Stomach (tissue), 8 donors: ENCODE measurements at regions not wholly inside any gene's neighbourhood (a gene's known extent, or its start where the extent isn't known, plus 50 kb on each side); places are given as distances from the start of the nearest gene placed in this dataset.

ENCODE experiments used
- DNase-seq, 2 donors: peaks; one replicate each; pipeline versions ENCODE4 v3.0.0 to v3.0.0-alpha.2; 2013 to 2019
- H3K27ac ChIP-seq, 5 donors: fragments of 200-600 bp in 4 of 5; sonication (generic) in 4 of 5; one replicate each; pipeline ENCODE4 v1.5.1; 2013 to 2019; ENCODE audit warnings: mild to moderate bottlenecking in 1 of 5, moderate library complexity in 1 of 5
- H3K27me3 ChIP-seq, 3 donors: fragments of 200-600 bp; sonication (generic); one replicate each; pipeline ENCODE4 v1.5.1; 2017 to 2019; ENCODE audit warnings: mixed run types in 1 of 3
- H3K36me3 ChIP-seq, 4 donors: fragments of 200-600 bp; sonication (generic); 1 replicate in 3 of 4; 2 replicates in 1 of 4; pipeline ENCODE4 v1.5.1; 2016 to 2019
- H3K4me1 ChIP-seq, 4 donors: fragments of 200-600 bp; sonication (generic); one replicate each; pipeline ENCODE4 v1.5.1; 2016 to 2019
- H3K4me3 ChIP-seq, 4 donors: fragments of 200-600 bp; sonication (generic) in 3 of 4; one replicate each; pipeline ENCODE4 v1.5.1; 2016 to 2019; ENCODE audit warnings: mild to moderate bottlenecking in 1 of 4
- H3K9me3 ChIP-seq, 4 donors: fragments of 200-600 bp; sonication (generic); one replicate each; pipeline ENCODE4 v1.5.1; 2016 to 2019
- CTCF ChIP-seq, 7 experiments: fragments of 450-650 bp in 4 of 7; fragments of 200-600 bp in 3 of 7; sonication (generic) in 3 of 7; IDR thresholded peaks; one replicate each; pipeline ENCODE4 v1.5.1; 2016 to 2019; ENCODE audit warnings: antibody characterized with exemption in 7 of 7, control low read depth in 2 of 7, mild to moderate bottlenecking in 1 of 7
- EP300 ChIP-seq: sonication (generic); formaldehyde crosslinking; IDR thresholded peaks from one replicate; pipeline ENCODE4 v1.6.1; 2017; ENCODE audit warnings: antibody characterized with exemption
- POLR2A ChIP-seq, 4 donors: fragments of 450-650 bp; IDR thresholded peaks; one replicate each; pipeline ENCODE4 v1.6.1; 2016; ENCODE audit warnings: antibody characterized with exemption in 4 of 4, control low read depth in 2 of 4, mild to moderate bottlenecking in 1 of 4, moderate library complexity in 1 of 4
- POLR2AphosphoS5 ChIP-seq, 3 donors: sonication (generic); formaldehyde crosslinking; IDR thresholded peaks; one replicate each; pipeline ENCODE4 v1.6.1; 2016; ENCODE audit warnings: antibody characterized with exemption in 3 of 3
- WGBS, 5 donors: extraction: QIAGEN DNeasy Blood & Tissue Kit in 3 of 5; methylation state at CpG; one replicate each; pipeline versions ENCODE4 v1.1.5 to v1.1.7; 2013 to 2018; 5-methylcytosine and 5-hydroxymethylcytosine counted together
- intact Hi-C: fragments of 100-400 bp; cut with DNase I; formaldehyde crosslinking; loops from one replicate; pipeline ENCODE4 v1.15.1; 2023; ENCODE audit warnings: low total_unique reads
- donor health status: healthy with polysubstance abuse.
- donor health status: Bipolar disorder and iron deficiency.
- donor health status: healthy.

GRCh38 chr9:106775960-106776359, 87.0 kb upstream of the ZNF462 start:
- 84 to 89% (median 85%) methylated on average over 3 of the region's 3 CpGs for WGBS, 5 donors
- no peak for TF ChIP-seq POLR2AphosphoS5 (IDR thresholded peaks at IDR 0.05)
- no peak for TF ChIP-seq EP300
- TF ChIP-seq POLR2A (IDR thresholded peaks at IDR 0.05) = no peak
- no peak for TF ChIP-seq CTCF (IDR thresholded peaks at IDR 0.05)
- no peak overlapping the region for H3K27ac ChIP-seq
- H3K4me3 ChIP-seq = no peak overlapping the region
- H3K36me3 ChIP-seq = no peaks in the 10 kb centered on the region
- H3K4me1 ChIP-seq = no peaks in the 10 kb centered on the region
- no peak for DNase-seq
- no peaks in the 10 kb centered on the region for H3K9me3 ChIP-seq
- no peaks in the 10 kb centered on the region for H3K27me3 ChIP-seq
- intact Hi-C loops = no loop called here

- Histone ChIP-seq H3K27me3 (no peaks in the 10 kb centered on the region), H3K4me3 (no peak overlapping the region), H3K36me3 (no peaks in the 10 kb centered on the region), H3K27ac (no peak overlapping the region), H3K4me1 (no peaks in the 10 kb centered on the region), H3K9me3 (no peaks in the 10 kb centered on the region)
- TF ChIP-seq POLR2A (IDR thresholded peaks at IDR 0.05) (no peak), EP300 (no peak), POLR2AphosphoS5 (IDR thresholded peaks at IDR 0.05) (no peak), CTCF (IDR thresholded peaks at IDR 0.05) (no peak)
- DNase-seq = no peak
- intact Hi-C loops = no loop called here
Measured at GRCh38 chr9:106779796-106780195, 83.2 kb upstream of the ZNF462 start.

- TF ChIP-seq POLR2AphosphoS5 (IDR thresholded peaks at IDR 0.05) (no peak), EP300 (no peak), POLR2A (IDR thresholded peaks at IDR 0.05) (no peak), CTCF (IDR thresholded peaks at IDR 0.05) (no peak)
- H3K36me3 ChIP-seq = no peaks in the 10 kb centered on the region
- WGBS, 5 donors = 81 to 93% (median 88%) methylated on average over 1 of the region's 1 CpG
- intact Hi-C loops = no loop called here
- no peak for DNase-seq
- H3K9me3 ChIP-seq = no peaks in the 10 kb centered on the region
- H3K4me3 ChIP-seq = no peak overlapping the region
- H3K4me1 ChIP-seq = no peaks in the 10 kb centered on the region
- H3K27me3 ChIP-seq = no peaks in the 10 kb centered on the region
- no peak overlapping the region for H3K27ac ChIP-seq
Measured at GRCh38 chr9:106783121-106783520, 79.8 kb upstream of the ZNF462 start.

GRCh38 chr9:106784076-106784475, 78.9 kb upstream of the ZNF462 start:
- no peaks in the 10 kb centered on the region for H3K27me3 ChIP-seq

More at GRCh38 chr9:106784076-106784475, 78.9 kb upstream of the ZNF462 start:
- intact Hi-C loops = no loop called here
- no peak for DNase-seq
- TF ChIP-seq POLR2AphosphoS5 (IDR thresholded peaks at IDR 0.05) (no peak), POLR2A (IDR thresholded peaks at IDR 0.05) (no peak), CTCF (IDR thresholded peaks at IDR 0.05) (no peak), EP300 (no peak)
- H3K27ac ChIP-seq = no peak overlapping the region
- WGBS, 5 donors = 53 to 69% (median 66%) methylated on average over 3 of the region's 3 CpGs
- H3K36me3 ChIP-seq = no peaks in the 10 kb centered on the region
- H3K4me1 ChIP-seq = no peaks in the 10 kb centered on the region
- H3K9me3 ChIP-seq = no peaks in the 10 kb centered on the region
- no peak overlapping the region for H3K4me3 ChIP-seq
